NCI-H526 (cell line): ENCODE measurements at regions not wholly inside any gene's neighbourhood (a gene's known extent, or its start where the extent isn't known, plus 50 kb on each side); places are given as distances from the start of the nearest gene placed in this dataset.
"Not testable (repeated sequence)": the region's sequence is repeated elsewhere in the genome, so short reads cannot be mapped to it uniquely, and the experiment has no call there.

Experiments
- DNase-seq, 2 experiments: peaks; one replicate each; lab custom pipeline; 2025; lab: John Stamatoyannopoulos, UW

- no peak for DNase-seq
Observed at GRCh38 chr12:46547421-46548354, 175.1 kb upstream of the SLC38A2 start.

- no peak for DNase-seq
Observed at GRCh38 chr12:46546634-46547273, 174.2 kb upstream of the SLC38A2 start.

- not testable (repeated sequence) for DNase-seq
Observed at GRCh38 chr12:46543378-46543795, 170.8 kb upstream of the SLC38A2 start.

GRCh38 chr12:46538976-46539375, 166.4 kb upstream of the SLC38A2 start:
- DNase-seq, result no peak

GRCh38 chr12:46537387-46537955, 164.9 kb upstream of the SLC38A2 start:
- no peak for DNase-seq

GRCh38 chr12:46536316-46536715, 163.7 kb upstream of the SLC38A2 start:
- not testable (repeated sequence) for DNase-seq

- no peak for DNase-seq
Observed at GRCh38 chr12:46535907-46536306, 163.3 kb upstream of the SLC38A2 start.

GRCh38 chr12:46535376-46535775, 162.8 kb upstream of the SLC38A2 start:
- no peak for DNase-seq

- no peak for DNase-seq
Observed at GRCh38 chr12:46534327-46534840, 161.8 kb upstream of the SLC38A2 start.

- no peak for DNase-seq
Observed at GRCh38 chr12:46533723-46534122, 161.2 kb upstream of the SLC38A2 start.

GRCh38 chr12:46531804-46532203, 159.2 kb upstream of the SLC38A2 start:
- DNase-seq, result no peak

- no peak for DNase-seq
Observed at GRCh38 chr12:46531059-46531785, 158.6 kb upstream of the SLC38A2 start.

- DNase-seq, result no peak
Observed at GRCh38 chr12:46530373-46531056, 157.9 kb upstream of the SLC38A2 start.

- no peak for DNase-seq
Observed at GRCh38 chr12:46526233-46526632, 153.7 kb upstream of the SLC38A2 start.

- no peak for DNase-seq
Observed at GRCh38 chr12:46524778-46525177, 152.2 kb upstream of the SLC38A2 start.

GRCh38 chr12:46523863-46524770, 151.5 kb upstream of the SLC38A2 start:
- no peak for DNase-seq

- DNase-seq, result no peak
Observed at GRCh38 chr12:46523446-46523845, 150.9 kb upstream of the SLC38A2 start.

GRCh38 chr12:46522071-46522470, 149.5 kb upstream of the SLC38A2 start:
- DNase-seq, result no peak

- no peak for DNase-seq
Observed at GRCh38 chr12:46521145-46521544, 148.6 kb upstream of the SLC38A2 start.

GRCh38 chr12:46519407-46519806, 146.8 kb upstream of the SLC38A2 start:
- DNase-seq, result no peak
